K562 (cell line): ENCODE measurements at regions not wholly inside any gene's neighbourhood (a gene's known extent, or its start where the extent isn't known, plus 50 kb on each side); places are given as distances from the start of the nearest gene placed in this dataset.

ENCODE experiments used
- CHD1 ChIP-seq: fragments of 200-600 bp; sonication (generic); IDR thresholded peaks from one replicate; pipeline ENCODE4 v1.6.1; 2012; ENCODE audit warnings: mild to moderate bottlenecking, moderate library complexity, low read length, inconsistent platforms
- RAD21 ChIP-seq, 2 experiments: fragments of 250-450 bp in 1 of 2; fragments of 450-650 bp in 1 of 2; sonication (Bioruptor Pico) in 1 of 2; formaldehyde crosslinking in 1 of 2; IDR thresholded peaks in 1 of 2; conservative IDR thresholded peaks in 1 of 2; 2 replicates each; pipeline versions ENCODE4 v1.4.0 to v1.8.0; 2020 to 2022; ENCODE audit warnings: mild to moderate bottlenecking in 2 of 2, moderate library complexity in 1 of 2
- RFX5 ChIP-seq: IDR thresholded peaks from 2 replicates; pipeline ENCODE4 v1.6.1; 2011; ENCODE audit warnings: low read depth, mild to moderate bottlenecking, improper control_type of control experiment, low read length
- ZBTB7A ChIP-seq: IDR thresholded peaks from 2 replicates; pipeline ENCODE4 v1.6.1; 2011; ENCODE audit warnings: low read depth, mild to moderate bottlenecking, low read length, moderate library complexity, borderline replicate concordance; ENCODE audit not compliant: control insufficient read depth
- ZNF75A ChIP-seq: fragments of 450-650 bp; formaldehyde crosslinking; IDR thresholded peaks from 2 replicates; pipeline ENCODE4 v1.4.0; 2020; ENCODE audit warnings: mild to moderate bottlenecking
- TF ChIP-seq, protein P1 (sequence below), 3 experiments: IDR thresholded peaks in 2 of 3; conservative IDR thresholded peaks in 1 of 3; 2 replicates each; pipeline ENCODE4 v1.5.1; 2011 to 2012; ENCODE audit warnings: low read length in 3 of 3, mild to moderate bottlenecking in 3 of 3, control low read depth in 2 of 3, improper control_type of control experiment in 1 of 3, inconsistent platforms in 1 of 3, low read depth in 1 of 3, mixed read lengths in 1 of 3, moderate library complexity in 1 of 3; ENCODE audit not compliant: insufficient read depth in 2 of 3
- TF ChIP-seq, protein P2 (sequence below): sonication (generic); formaldehyde crosslinking; IDR thresholded peaks from 2 replicates; pipeline ENCODE4 v1.8.0; 2023; ENCODE audit warnings: mild to moderate bottlenecking, missing genetic modification reagents
- TF ChIP-seq, protein P3 (sequence below): sonication (generic); formaldehyde crosslinking; IDR thresholded peaks from 2 replicates; pipeline ENCODE4 v1.8.1; 2023; ENCODE audit warnings: mild to moderate bottlenecking, missing genetic modification reagents

DNA sequence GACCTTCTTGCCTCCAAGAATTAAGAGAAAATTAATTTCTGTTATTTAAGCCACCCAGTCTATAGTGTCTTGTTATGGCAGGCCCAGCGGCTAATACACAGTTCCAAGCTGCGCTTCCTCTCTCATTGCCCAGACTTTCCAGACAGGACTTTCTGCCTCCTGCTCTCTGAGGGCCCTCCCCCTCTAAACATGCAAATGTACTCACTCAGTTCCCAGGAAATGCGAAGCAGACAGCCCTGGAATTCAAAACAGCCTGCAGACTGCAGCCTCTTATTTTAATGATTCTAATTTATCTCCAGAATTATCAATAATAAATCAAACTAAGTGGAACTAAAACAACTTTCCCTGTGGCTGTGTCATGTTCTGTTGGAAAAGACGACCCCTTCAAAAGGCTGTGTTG, 115.5 kb upstream of the ISX start:
- TF ChIP-seq RFX5 (no peak), ZBTB7A (no peak), CHD1 (no peak), ZNF75A (CRISPR knock-in tag) (no peak), RAD21 (CRISPR knock-in tag; conservative IDR thresholded peaks at IDR 0.05 in 1 of 2, IDR thresholded peaks at IDR 0.05 in 1 of 2) (no peak)
- TF ChIP-seq, protein P1, sequence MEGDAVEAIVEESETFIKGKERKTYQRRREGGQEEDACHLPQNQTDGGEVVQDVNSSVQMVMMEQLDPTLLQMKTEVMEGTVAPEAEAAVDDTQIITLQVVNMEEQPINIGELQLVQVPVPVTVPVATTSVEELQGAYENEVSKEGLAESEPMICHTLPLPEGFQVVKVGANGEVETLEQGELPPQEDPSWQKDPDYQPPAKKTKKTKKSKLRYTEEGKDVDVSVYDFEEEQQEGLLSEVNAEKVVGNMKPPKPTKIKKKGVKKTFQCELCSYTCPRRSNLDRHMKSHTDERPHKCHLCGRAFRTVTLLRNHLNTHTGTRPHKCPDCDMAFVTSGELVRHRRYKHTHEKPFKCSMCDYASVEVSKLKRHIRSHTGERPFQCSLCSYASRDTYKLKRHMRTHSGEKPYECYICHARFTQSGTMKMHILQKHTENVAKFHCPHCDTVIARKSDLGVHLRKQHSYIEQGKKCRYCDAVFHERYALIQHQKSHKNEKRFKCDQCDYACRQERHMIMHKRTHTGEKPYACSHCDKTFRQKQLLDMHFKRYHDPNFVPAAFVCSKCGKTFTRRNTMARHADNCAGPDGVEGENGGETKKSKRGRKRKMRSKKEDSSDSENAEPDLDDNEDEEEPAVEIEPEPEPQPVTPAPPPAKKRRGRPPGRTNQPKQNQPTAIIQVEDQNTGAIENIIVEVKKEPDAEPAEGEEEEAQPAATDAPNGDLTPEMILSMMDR (IDR thresholded peaks at IDR 0.05 in 2 of 3, conservative IDR thresholded peaks at IDR 0.05 in 1 of 3; ENCODE audit: insufficient read depth in 2 of 3, low read depth in 1 of 3, low read length in 3 of 3), result no peak
- TF ChIP-seq, protein P2, sequence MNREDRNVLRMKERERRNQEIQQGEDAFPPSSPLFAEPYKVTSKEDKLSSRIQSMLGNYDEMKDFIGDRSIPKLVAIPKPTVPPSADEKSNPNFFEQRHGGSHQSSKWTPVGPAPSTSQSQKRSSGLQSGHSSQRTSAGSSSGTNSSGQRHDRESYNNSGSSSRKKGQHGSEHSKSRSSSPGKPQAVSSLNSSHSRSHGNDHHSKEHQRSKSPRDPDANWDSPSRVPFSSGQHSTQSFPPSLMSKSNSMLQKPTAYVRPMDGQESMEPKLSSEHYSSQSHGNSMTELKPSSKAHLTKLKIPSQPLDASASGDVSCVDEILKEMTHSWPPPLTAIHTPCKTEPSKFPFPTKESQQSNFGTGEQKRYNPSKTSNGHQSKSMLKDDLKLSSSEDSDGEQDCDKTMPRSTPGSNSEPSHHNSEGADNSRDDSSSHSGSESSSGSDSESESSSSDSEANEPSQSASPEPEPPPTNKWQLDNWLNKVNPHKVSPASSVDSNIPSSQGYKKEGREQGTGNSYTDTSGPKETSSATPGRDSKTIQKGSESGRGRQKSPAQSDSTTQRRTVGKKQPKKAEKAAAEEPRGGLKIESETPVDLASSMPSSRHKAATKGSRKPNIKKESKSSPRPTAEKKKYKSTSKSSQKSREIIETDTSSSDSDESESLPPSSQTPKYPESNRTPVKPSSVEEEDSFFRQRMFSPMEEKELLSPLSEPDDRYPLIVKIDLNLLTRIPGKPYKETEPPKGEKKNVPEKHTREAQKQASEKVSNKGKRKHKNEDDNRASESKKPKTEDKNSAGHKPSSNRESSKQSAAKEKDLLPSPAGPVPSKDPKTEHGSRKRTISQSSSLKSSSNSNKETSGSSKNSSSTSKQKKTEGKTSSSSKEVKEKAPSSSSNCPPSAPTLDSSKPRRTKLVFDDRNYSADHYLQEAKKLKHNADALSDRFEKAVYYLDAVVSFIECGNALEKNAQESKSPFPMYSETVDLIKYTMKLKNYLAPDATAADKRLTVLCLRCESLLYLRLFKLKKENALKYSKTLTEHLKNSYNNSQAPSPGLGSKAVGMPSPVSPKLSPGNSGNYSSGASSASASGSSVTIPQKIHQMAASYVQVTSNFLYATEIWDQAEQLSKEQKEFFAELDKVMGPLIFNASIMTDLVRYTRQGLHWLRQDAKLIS, result no peak
- TF ChIP-seq, protein P3, sequence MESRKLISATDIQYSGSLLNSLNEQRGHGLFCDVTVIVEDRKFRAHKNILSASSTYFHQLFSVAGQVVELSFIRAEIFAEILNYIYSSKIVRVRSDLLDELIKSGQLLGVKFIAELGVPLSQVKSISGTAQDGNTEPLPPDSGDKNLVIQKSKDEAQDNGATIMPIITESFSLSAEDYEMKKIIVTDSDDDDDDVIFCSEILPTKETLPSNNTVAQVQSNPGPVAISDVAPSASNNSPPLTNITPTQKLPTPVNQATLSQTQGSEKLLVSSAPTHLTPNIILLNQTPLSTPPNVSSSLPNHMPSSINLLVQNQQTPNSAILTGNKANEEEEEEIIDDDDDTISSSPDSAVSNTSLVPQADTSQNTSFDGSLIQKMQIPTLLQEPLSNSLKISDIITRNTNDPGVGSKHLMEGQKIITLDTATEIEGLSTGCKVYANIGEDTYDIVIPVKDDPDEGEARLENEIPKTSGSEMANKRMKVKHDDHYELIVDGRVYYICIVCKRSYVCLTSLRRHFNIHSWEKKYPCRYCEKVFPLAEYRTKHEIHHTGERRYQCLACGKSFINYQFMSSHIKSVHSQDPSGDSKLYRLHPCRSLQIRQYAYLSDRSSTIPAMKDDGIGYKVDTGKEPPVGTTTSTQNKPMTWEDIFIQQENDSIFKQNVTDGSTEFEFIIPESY, result no peak
